Femur (tissue), 1 donor: ENCODE measurements at regions not wholly inside any gene's neighbourhood (a gene's known extent, or its start where the extent isn't known, plus 50 kb on each side); places are given as distances from the start of the nearest gene placed in this dataset.

Experiments used
- DNase-seq: peaks from one replicate; pipeline ENCODE4 v3.0.0-alpha.2; 2017

DNA sequence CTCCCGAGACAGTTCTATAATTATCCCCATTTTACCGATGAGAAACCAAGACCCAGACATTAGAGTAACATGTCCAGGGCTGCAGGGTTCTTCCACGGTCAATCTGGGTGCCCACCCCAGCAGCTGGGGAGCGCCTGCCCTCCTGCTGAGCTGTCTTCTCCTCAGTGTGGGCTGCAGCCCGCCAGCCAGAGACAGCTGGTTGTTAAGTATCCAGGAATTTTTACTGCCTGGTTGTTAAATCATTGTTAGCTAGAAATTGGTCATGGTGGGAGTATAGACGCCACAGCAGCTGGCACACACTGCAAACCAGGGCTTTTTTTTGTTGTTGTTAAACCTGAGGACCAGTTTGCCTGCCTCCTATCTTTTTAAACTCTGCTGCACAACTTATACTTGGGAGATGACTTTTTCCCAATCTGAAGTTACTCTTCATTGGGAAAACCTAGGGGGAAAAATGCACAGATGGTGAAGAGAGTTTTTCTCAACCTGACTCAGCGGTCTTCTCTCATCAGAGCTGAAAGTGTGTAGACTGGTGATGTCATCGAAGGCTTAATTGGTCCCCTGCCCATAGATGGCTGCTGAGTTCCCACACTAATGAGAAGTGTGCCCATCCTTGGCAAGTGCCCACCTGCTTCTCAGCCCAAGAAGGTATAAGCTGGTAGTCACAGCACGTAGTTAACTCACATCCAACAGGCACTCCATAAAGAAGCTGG, 208.6 kb downstream of the DRD1 start:
- no peak for DNase-seq

DNA sequence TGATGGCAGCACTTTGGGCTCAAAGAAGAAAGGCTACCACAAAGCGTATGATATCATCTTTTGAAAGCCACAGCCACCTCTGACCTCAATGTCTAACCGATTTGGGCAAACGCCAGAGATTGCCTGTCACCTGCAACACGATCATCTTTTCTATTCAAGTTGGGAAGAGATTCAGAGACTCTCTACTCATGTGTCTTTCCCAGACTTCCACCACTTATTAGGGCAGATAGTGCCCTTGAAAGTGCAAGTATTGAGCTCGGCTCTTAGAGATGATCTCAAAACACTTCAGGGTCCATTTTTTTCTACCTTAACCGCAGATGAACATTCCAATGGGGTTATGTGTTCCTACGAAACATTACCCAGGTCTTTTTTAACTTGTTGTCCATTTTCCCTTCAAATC, 213.7 kb downstream of the DRD1 start:
- no peak for DNase-seq

DNA sequence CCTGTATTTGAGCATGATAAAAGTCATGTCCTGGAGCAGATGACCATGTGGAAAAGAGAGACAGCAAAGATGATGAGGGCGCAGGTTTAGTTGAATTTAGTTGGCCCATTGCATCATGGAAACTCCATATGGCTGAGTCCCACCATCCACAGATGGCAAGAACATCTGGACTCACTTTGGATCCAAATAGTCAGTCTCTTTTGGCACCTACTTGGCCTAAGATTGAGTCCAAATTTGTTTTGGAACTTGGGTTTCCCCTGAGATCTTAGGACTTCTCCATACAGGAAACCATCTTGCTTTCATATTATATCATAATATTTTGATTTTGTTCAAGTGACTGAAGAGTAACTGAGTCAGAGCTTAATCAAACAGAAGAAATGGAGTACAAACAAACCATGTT, 217.5 kb downstream of the DRD1 start:
- DNase-seq, result no peak

DNA sequence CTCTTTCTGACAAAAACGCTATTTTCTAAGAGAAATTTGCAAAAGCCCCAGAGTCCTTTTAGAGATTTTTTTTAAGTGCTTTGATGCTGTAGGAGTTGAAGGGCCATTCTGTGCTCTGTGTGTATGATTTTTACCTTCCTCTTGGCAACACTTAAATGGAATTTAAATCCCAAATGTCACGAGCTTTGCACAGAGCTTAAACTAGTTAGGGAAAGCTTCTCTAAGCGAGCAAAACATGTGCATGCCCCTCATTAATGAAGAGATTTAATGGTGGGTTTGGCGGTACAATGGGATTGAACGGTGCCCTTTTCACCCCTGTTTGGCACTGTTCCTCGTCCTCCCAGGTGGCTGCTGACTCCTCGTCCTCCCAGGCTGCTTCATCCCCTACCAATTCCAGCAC, 220.7 kb downstream of the DRD1 start:
- DNase-seq, result no peak

DNA sequence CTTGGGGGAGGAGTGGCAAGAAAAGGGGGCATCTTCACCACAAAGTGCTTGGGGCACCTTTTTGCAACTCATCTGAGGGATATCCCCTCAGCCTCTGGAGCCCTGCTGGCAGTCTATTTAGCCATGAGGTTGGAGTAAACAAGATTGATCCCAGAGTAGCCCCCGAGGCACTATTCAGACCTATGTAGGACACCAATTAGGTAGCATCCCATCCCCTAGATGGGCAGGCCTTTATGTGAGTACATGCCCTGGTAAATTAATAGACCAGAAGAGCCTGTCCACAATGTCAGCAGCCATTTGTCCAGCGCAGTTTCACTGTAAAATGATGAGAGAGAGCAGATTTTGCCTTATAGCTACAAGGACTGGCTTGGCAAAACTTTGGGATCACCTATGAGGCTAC, 221.4 kb downstream of the DRD1 start:
- no peak for DNase-seq

DNA sequence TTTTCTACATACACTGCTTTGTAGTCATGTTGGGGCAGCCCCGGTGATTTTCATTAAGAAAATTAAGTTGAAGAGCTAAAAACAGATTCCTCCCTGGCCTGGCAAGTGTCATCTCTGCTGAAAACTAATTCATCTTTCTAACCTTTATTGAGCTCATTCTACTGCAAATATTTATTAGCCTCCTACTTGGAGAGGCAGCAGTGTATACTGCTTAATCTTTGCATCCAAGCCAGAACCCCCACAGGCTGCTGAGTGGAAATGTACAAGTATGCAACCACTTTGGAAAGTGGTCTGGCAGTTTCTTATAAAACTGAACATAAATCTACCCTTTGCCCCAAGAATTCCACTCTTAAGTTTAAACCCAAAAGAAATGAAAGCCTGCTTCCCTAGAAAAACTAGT, 223.4 kb downstream of the DRD1 start:
- no peak for DNase-seq

DNA sequence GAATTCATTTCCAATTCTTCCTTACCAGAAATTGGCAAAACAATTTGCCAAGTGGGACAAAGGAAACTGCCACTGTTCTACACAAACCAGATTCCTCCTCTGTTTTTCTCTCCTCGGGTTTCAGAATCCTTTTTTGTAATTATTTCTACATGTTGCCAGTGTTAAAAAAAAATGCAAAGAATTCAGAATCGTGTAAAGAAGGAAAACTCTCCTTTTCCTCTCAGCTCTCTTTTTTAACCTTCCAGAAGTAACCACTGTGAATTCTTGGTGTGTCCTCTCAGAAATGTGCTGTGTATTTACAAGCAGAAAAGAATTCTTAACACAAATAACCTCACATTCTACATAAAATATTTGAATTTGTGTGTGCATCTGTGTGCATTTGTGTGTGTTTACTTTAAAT, 224.6 kb downstream of the DRD1 start:
- no peak for DNase-seq

DNA sequence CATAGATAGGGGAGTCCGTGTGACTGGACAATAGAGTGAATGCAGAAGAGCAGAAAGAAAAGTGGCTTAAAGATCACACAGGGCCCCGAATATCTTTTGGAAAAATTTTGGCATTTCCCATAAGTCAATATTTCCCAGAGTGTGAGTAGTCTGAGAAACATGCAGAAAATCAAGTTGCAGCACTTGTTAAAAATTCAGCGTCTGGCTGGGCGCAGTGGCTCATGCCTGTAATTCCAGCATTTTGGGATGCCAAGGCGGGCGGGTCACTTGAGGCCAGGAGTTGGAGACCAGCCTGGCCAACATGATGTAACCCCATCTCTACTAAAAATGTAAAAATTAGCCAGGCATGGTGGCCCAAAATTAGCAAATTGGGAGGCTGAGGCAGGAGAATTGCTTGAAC, 227.0 kb downstream of the DRD1 start:
- no peak for DNase-seq

DNA sequence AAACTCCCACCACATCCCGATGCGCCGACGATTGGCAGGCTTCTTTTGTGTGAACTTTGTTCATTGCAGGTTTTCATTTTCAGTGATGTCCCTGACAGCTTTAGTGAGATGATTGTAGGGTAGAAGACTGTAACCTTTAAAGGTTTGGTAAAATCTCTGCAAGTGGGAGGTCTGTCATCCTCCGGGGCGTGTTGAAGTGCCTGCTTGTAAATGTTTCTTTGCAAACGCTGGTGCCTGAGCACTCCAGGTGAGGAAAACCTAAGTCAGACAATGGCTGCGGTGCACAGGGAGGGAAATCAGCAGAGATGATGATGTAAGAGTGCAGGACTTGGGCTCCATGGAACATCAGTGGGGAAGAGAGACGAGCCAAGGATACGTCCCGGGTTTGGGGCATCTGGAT, 228.1 kb downstream of the DRD1 start:
- DNase-seq, result no peak

DNA sequence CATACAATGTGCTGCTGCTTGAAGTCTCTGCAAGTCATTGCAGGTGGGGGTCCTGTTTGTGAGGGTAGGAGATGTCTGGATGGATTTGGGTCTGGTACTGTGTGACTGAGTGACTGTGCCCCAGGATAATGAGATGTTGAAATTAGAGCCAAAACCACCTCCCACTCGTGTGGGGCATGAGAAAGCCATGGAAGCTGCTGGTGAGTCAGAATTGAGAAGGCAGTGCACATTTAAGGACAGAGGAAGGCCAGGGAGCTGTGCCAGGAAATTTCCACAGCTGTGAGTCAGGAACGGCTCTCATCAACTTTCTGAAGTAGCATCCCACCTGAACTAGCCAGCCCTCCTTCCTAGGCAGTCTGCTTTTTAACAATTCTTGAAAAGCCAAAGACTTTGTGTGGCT, 229.8 kb downstream of the DRD1 start:
- DNase-seq, result no peak

DNA sequence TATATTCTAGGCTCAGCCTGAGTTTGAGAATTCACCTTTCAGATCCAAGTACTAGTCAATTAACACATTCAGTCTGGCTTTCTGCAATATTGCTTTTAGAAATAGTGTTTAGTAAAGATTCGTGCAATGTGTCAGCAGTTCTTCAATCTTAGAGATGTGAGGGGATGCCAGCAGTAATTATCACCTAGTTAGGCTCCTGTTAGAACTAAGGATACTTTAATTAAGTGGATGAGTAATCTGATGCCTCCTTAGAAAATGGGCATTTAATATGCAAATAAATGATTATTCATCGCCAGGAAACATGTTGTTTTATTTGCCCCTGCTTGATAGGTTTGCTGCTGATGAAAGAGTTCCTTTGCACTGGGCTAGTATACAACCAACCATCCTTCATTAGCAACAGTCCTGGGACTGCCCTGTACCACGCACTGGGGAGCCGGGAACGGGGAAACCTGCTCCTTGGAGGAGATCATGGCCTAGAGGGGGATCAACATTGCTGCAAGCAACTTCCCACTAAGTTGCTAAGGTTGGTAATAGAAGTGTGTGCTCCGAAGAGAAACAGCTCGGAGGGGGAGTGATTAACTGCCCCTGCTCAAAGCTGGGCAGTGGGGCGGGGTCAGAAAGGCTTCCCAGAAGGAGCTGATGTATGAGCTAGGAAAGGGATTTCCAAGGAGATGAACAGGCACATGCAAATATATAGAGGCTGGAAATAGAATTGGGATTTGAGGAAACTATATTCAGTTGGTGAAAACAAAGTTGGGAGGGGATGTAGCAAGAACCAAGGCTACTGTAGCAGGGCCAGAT, 231.8 kb downstream of the DRD1 start:
- DNase-seq, result no peak

DNA sequence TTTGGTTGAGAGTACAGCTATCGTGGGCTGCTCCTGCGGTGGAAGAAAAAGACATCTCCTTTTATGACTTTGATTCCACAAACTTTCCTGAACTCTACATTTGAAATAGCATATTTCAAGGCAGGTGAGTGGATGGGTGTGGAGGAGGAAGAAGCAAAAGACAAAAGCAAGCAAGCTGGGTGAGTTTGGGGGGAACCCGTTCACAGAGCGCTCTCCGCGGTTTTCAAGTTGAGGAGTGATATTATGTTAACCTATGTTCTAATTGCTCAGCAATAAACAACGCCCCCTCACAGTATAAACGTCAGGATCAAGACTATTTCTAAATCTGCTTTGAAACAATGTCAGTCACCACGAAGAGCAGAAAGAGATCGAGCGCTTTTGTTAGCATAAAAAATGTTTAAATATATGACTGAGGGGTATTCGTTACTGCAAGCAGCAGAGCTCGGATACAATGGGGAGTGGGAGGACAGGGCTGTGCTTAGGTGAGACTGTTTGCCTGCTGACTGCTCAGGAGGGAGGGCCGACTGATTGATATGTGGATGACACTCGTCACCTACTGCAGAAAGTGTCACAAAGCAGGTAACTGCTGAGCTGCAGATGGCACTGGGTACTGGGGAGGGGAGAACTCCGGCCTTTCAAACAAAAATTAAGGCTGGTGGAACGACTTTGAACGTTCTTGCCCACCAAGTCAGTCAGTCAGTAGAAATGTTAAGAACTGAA, 236.5 kb downstream of the DRD1 start:
- no peak for DNase-seq

DNA sequence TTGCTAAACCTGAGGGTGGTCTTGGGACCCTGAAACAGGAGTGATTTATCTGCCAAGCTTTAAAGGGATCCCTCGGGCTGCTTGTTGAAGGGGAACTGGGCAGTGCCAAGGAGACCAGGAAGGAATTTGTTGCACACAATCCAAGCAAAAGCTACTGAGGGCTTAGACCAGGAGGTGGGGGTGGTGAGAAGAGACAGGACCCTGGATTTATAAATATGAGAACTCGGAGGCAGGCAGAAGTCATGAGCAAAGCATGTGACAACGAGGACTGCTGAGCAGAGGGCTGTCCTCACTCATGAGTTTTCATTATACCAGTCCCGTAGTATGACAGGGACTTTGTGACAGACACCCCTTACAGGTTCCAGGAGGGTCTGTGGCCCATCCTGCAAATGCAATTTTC, 237.3 kb downstream of the DRD1 start:
- no peak for DNase-seq

DNA sequence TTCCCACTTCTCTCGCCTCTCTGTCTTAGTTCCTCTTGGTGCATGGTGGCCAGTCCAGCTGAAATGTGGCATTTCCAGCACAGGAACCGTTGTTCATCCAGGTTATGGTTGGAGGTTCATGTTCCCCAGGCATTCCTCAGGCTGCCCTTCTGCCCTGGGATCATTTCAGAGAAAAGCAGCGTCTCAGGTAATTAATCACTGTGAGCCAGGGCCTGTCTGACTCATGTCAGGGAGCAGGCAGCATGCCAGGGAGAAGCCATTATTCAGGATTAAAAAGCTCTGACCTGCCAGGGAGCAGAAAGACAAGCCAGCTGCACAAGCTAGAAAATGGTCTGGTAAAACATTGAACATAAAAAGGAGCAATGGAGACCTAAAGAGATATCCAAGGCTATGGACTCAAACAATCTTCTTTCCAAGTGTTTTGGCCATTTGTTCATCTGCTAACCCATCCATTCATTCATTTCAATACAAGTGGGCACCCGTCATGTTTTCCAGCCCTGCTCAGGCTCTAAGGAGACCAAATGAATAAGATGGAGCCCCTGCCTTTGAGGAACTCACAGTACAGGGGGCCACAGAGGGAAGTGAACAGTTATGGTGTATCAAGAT, 241.4 kb downstream of the DRD1 start:
- no peak for DNase-seq

DNA sequence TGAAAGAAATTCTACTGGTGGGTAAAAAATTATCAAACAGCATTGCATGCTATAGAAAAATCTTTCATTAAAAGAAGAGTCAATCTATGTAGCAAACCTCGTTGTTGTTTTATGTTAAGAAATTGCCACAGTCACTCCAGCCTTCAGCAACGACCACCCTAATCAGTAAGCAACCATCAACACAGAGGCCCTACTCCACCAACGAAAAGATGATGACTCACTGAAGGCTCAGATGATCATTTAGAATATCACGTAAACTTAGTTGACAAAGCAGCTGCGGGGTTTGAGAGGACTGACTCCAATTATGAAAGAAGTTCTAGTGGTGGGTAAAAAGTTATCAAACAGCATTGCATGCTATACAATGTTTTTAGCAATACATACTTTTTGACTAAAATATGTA, 242.6 kb downstream of the DRD1 start:
- no peak for DNase-seq

DNA sequence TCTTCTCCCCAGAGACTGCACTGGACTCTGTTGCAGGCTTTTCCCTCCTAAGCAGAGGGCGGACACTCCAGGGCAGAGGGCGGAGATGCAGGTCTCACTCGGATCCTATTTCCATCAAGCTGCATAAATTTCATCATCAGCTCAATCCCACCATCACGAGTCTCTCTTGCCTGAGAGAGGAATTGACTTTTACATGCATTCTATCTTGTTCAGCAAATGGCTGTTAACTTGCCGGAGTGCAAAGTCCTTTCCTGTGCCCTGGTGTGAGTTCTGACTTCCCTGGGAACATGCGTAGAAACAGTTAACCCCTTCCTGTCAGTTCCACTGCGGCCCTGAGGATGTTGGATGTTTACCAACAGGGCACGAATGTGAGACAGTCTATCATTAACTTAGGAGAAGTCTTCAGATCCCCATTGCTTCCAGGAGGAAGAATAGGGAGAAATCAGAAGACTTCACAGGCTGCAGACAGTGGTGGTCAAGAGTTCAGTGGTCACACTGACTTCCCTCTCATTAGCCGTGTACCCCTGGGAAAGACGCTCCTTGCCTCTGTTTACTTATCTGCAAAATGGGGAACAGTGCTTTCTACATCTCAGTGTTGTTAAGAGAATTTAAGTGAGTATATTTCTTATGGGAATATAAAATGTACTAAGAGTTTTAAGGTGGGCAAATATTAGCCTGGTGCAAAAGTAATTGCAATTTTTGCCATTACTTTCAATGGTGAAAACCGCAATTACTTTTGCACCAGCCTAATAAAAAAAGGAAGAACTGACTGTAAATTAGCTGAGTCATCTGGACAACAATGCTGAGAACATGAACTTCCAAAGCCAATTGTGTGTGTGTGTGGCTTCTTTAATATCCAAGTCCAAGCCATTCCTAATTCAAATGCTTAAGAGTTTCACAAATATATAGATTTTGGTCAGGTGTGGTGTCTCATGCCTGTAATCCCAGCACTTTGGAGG, 248.0 kb downstream of the DRD1 start:
- DNase-seq, result no peak

DNA sequence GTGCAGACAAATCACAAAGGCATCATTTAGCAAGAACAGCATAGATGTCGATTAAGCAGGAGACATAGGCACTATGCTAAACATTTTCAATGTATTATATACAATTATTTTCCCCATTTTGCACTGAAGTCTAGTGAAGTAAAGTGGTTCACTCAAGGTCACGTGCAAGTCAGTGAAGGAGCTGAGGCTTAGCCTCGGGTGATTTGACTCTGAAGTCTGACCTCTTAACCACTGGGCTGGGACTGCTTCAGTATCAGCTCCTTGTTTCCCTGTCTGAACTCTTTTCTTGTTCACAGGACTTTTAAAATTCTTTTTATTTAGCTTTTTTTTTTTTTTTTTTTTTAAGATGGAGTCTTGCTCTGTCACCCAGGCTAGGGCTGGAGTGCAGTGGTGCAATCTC, 262.7 kb downstream of the DRD1 start:
- DNase-seq, result no peak

DNA sequence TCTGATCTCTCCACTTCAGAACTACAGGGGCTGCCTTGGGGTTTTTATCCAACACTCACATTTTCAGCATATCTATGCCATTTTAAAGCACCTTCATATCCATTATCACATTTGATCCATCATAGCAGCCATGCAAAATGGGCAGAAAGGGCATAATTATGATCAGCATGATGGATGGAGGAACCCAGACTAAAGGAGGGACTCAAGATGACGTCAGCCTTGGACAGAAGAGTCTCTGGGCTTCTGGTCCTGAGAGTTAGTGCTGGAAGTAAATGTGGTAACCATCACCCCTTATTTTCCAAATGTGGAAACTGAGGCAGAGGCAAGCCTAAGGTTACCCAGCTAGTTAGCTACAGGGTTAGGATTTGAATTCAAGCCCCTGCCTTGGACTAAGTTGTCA, 273.1 kb downstream of the DRD1 start:
- DNase-seq, result no peak

DNA sequence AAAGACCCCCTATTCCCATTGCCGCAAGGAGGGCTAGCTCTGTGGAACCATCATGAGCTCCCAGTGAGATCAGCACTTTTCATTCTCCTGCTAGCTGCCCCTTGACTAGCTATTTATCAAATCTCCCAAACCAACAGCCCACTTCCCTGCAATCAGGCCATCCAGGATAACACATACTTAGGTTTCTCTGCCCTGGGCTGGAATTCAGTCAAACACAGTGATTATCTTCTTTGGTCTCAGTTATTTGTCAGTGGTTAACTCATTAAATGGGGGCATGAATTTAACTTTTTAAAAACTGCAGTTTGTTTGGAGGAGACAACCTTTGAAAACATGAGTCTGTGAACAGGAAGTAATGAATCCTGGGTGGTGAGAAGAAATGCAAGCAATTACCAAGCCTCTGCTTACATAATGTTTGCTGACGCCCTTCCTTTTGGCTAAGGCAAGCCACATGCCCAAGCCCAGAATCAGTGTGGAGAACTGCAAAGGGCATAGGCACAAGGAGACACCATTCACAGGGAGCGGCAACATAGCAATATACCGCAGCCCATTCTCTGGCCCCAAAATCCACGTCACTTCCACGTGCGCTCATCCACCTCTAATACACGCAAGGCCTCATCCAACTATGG, 275.0 kb downstream of the DRD1 start:
- no peak for DNase-seq

DNA sequence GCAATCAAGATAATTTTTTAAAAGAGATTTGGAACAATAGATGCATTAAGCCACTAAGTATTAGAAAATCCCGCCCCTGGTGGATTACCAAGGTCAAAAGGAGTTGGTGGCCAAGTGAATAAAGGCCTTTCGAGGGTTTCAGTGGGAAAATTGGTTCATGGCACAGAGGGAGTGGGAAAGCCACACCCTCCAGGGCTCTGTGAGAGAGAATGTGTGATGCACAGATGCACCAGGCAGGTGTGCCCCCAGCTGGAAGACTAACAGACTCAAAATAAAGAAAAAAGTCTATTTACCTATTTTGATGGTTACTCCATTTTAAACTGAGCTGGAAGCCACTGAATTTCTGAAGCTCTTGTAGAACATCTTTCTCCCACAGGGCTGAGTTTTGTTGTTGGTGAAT, 278.0 kb downstream of the DRD1 start:
- DNase-seq, result no peak

DNA sequence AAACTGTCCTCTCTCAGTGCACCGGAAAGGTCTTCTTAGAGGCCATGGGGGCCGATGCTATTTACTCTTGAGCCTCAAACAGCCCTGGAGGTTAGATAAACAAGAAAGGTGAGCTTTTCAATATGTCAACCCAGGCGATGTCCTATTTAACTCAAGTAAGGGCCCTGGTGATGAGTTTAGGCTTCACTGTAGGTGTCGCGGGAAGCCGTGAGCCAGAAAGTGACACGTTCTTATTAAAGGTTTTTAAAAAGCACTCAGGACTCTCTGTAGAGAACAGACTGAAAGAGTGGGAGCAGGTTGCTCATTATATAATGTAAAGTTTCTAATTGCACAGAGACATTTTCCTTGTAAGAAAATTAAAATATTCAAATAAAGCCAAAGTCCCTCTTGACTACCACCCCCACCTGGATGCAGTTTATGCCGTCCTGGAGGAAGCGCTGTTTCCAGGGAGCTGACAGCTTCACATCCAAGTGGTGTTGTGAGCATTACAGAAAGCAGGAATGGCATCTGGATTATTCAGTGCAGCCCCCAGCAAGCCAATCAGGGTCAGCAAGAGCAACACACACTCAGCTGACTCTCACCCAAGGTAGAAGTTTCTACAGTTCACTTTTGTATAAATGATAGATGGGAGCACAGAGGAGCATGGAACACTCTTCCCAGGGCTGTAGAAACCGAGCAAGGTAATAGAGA, 280.3 kb downstream of the DRD1 start:
- no peak for DNase-seq
